ENCODE measurements at regions not wholly inside any gene's neighbourhood (a gene's known extent, or its start where the extent isn't known, plus 50 kb on each side); places are given as distances from the start of the nearest gene placed in this dataset.
A peak's percentile ranks its signal among the peaks of the same experiment; 100 is the strongest.
"Not testable (repeated sequence)": the region's sequence is repeated elsewhere in the genome, so short reads cannot be mapped to it uniquely, and the experiment has no call there.

- DNase-seq (ENCODE audit: low read depth, low spot score), result no peak
Measured at GRCh38 chr13:70520275-70521036, 412.2 kb upstream of the KLHL1 start.

DNA sequence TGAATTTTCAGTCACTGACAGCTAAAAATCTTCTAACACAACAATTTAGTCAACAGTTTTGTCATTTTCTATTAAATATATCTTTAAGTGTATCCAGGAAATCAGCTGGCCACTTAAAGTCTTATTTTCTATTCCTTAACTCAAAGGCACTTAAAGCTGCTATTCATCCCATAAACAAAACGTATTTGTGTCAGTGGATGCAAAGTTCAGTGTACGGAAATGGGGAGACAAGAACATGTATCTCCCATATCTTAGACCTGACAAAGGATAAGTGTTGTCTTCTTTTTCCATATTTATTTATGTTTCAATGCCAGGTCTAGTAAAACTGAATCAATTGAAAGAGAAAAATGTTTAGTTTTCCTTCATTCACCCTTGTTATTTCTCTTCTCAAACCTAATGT is 409.8 kb upstream of the KLHL1 start:
- DNase-seq (ENCODE audit: low read depth, low spot score), result no peak

- no peak for DNase-seq (ENCODE audit: low read depth, low spot score)
Measured at GRCh38 chr13:70516226-70516625, 408.0 kb upstream of the KLHL1 start.

DNA sequence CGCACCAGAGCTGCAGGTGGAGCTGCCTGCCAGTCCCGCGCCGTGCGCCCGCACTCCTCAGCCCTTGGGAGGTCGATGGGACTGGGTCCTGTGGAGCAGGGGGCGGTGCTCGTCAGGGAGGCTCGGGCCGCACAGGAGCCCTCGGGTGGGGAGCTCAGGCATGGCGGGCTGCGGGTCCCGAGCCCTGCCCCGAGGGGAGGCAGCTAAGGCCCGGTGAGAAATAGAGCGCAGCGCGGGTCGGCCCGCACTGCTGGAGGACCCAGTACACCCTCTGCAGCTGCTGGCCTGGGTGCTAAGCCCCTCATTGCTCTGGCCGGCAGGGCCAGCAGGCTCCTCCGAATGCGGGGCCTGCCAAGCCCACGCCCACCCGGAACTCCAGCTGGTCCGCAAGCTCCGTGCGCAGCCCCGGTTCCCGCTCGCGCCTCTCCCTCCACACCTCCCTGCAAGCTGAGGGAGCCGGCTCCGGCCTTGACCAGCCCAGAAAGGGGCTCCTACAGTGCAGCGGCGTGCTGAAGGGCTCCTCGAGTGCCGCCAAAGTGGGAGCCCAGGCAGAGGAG is 403.7 kb upstream of the KLHL1 start:
- not testable (repeated sequence) for DNase-seq (ENCODE audit: low read depth, low spot score)

DNA sequence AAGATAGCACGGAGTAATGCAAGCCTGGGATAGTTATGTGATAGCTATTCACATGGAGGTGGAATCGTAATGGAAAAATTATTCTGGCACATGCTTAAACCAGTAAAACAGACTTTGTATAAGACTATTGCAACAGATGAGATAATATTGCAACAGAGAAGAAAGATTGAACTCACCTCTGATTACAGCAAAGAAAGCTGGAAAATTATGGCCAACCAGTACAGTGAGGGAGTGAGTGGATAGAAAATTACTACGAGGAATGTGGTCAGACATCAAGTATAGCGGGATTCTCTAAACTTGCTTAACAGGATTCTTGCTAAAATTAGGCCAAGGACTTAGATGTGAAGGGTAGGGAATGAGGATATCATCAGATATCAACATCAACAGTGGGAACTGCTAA is 397.6 kb upstream of the KLHL1 start:
- DNase-seq (ENCODE audit: low read depth, low spot score), result no peak

GRCh38 chr13:70502944-70503343 is 394.7 kb upstream of the KLHL1 start:
- DNase-seq (ENCODE audit: low read depth, low spot score), result no peak

DNA sequence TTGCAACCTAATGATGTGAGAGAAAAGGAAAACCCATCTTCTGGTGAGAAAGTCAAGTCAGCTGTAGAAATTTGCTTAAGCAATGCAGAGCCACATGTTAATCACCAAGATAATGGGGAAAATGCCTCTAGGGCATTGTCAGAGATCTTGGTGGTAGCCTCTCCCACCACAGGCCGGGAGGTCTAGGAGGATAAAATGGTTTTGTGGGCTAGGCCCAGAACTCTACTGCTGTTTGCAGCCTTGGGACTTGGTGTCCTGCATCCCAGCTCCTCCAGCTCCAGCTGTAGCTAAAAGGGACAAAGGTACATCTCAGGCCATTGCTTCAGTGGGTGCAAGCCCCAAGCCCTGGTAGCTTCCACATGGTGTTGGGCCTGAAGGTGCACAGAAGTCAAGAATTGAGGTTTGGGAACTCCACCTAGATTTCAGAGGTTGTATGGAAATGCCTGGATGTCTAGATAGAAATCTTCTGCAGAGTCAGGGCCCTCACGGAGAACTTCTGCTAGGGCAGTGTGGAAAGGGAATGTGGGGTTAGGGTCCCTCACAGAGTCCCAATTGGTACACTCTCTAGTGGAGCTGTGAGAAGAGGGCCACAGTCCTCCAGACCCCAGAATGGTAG is 382.2 kb upstream of the KLHL1 start:
- DNase-seq (ENCODE audit: low read depth, low spot score), result no peak

DNA sequence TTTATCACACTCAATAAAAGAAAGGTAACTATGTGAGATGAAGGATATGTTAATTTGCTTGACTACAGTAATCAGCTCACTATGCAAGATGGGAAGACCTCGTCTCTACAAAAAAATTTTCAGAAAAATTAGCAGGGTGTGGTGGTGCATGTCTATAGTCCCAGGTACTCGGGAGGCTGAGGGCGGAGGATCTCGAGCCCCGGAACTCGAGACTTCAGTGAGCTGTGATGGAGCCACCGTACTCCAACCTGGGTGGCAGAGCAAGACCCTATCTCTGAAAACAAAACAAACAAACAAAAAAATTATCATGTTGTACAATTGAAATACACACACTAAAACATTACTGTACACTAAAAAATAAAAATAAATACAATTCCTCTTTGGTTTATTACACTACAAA is 376.7 kb upstream of the KLHL1 start:
- no peak for DNase-seq (ENCODE audit: low read depth, low spot score)

DNA sequence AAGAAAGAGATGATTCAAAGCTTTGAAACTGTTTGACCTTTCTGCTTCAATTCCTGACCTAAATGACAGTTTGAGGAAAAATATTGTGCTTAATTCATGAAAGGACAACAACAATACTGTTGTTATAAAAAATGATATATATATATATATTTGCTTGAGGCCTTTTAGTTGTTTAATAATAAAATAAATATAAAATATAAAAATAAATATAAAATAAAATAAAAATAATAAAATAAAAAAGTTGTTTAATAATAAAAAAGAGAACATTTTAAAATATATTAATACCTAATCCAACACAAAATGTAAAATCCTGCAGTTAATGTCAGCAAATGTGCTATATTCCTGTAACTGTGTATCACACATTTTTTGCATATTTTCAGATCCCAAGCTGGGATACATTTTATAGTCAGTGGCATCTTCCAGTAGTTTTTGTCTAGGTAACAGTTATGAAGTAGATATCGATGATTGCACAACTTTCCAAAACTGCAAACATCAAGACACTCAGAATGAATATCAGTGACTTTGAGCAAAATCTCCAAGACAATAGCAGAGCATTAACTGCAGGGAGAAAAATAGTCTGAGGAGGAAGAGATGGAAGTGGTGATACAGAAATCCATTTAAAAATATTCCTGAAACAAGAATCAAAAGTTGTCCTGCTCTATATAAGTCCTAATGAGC is 375.5 kb upstream of the KLHL1 start:
- DNase-seq (ENCODE audit: low read depth, low spot score), result no peak

GRCh38 chr13:70473907-70474306 is 365.7 kb upstream of the KLHL1 start:
- no peak for DNase-seq (ENCODE audit: low read depth, low spot score)

DNA sequence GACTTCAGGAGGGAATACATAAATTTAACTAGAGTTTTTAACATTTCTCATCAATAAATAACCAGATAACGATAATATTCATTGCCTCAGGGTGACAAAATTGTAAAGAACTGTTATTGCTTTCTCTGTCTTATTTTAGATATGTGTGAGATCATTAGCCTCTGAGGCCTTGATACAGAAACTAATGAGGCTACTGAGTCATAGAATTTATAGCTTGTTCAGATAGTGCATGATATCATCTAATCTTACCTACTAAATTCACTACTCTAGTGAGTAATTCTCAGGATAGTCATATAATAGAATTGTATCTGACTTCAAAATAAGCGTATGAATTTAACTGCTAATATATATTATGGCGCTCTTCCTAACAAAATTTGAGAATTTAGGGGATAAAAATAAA is 360.8 kb upstream of the KLHL1 start:
- no peak for DNase-seq (ENCODE audit: low read depth, low spot score)

GRCh38 chr13:70457474-70457873 is 349.2 kb upstream of the KLHL1 start:
- peak; percentile 31 for DNase-seq (ENCODE audit: low read depth, low spot score)

DNA sequence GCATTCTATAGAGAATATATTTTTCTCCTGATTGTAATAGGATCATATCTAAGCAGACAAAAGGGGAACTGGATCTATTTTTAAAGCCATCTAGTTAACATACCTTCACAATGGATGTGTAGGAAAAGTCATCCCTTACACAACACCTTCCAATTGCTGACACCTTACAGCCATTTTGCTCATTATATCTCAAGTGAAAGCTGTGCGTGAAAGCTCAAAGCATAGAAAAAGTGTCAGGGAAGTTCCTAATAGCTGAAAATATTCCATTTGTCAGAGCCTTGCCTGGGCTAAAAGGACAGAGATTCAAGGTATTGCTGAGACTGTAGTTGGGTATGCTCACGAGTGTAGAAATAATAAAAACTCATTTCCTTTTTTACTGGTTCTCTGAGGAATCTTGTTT is 340.6 kb upstream of the KLHL1 start:
- DNase-seq (ENCODE audit: low read depth, low spot score), result no peak

GRCh38 chr13:70432276-70432805 is 324.1 kb upstream of the KLHL1 start:
- DNase-seq (ENCODE audit: low read depth, low spot score), result no peak

GRCh38 chr13:70430256-70430655 is 322.0 kb upstream of the KLHL1 start:
- no peak for DNase-seq (ENCODE audit: low read depth, low spot score)

- no peak for DNase-seq (ENCODE audit: low read depth, low spot score)
Measured at GRCh38 chr13:70424928-70425327, 316.7 kb upstream of the KLHL1 start.

- DNase-seq (ENCODE audit: low read depth, low spot score), result no peak
Measured at GRCh38 chr13:70424428-70424827, 316.2 kb upstream of the KLHL1 start.

GRCh38 chr13:70415136-70415535 is 306.9 kb upstream of the KLHL1 start:
- DNase-seq (ENCODE audit: low read depth, low spot score), result no peak

- peak; percentile 7 for DNase-seq (ENCODE audit: low read depth, low spot score)
Measured at GRCh38 chr13:70408865-70409264, 300.6 kb upstream of the KLHL1 start.

DNA sequence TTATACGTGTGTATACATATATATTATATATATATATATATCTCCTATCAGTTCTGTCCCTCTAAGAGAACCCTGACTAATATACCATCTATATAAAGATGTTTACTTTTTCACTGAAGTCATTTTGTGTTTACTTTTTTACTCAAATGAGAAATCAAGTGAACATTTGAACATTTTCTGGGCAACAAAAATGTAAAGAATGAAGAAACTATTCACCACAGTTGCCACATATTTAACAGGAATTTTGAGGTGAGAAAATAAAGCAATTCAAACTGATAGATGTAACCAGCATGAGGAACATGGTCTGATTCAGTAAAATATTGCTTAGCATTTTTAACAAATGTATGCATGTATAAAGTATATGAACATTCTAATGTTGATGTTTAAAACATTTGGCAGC is 299.2 kb upstream of the KLHL1 start:
- peak; percentile 58 for DNase-seq (ENCODE audit: low read depth, low spot score)

GRCh38 chr13:70405266-70405665 is 297.0 kb upstream of the KLHL1 start:
- DNase-seq (ENCODE audit: low read depth, low spot score), result no peak

DNA sequence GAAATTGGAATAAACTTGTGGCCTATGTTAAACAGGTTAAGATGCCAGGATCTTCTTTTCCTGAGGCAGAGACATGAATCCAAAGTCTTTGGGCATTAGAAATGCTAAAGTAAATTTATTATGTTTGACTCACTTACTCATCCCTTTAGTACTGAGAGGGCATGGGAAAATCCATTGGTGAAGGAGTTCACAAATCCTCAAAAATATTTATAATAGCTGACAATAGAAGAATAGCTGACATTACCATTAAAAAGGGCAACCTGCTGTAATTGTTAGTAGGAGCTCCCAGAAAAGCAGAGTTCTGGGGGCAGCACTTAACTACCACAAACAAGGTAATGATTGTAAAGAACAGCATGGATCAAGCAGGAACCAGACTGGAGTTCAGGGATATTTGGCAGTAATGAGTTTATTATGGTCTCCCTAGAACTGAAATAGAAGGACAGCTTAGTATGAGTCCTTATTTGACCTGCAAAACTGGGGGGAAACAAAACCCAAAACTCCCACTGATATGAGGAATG is 285.8 kb upstream of the KLHL1 start:
- no peak for DNase-seq (ENCODE audit: low read depth, low spot score)
